DOHH2 (cell line): ENCODE measurements at regions not wholly inside any gene's neighbourhood (a gene's known extent, or its start where the extent isn't known, plus 50 kb on each side); places are given as distances from the start of the nearest gene placed in this dataset.

Experiments
- H3F3A ChIP-seq: fragments of 200-600 bp; sonication (generic), shearing (Covaris generic); 2 replicates; pipeline ENCODE4 v1.6.0; 2016; ENCODE audit warnings: antibody characterized with exemption, mild to moderate bottlenecking; ENCODE audit not compliant: control insufficient read depth, insufficient read depth
- H3K27ac ChIP-seq: fragments of 200-600 bp; sonication (generic); 2 replicates; pipeline ENCODE4 v1.5.1; 2014; ENCODE audit warnings: low read depth, mild to moderate bottlenecking, low read length, moderate library complexity
- H3K27me3 ChIP-seq: fragments of 200-600 bp; sonication (generic); 2 replicates; pipeline ENCODE4 v1.6.1; 2014; ENCODE audit warnings: mild to moderate bottlenecking, low read length, mixed read lengths; ENCODE audit not compliant: control insufficient read depth
- H3K36me3 ChIP-seq: fragments of 200-600 bp; sonication (generic); 2 replicates; pipeline ENCODE4 v1.6.1; 2014; ENCODE audit warnings: mild to moderate bottlenecking, low read length, moderate library complexity, mixed read lengths; ENCODE audit not compliant: control insufficient read depth
- H3K4me1 ChIP-seq: fragments of 200-600 bp; sonication (generic); 2 replicates; pipeline ENCODE4 v1.6.1; 2014; ENCODE audit warnings: mild to moderate bottlenecking, low read length, mixed read lengths; ENCODE audit not compliant: control insufficient read depth
- H3K4me2 ChIP-seq: fragments of 200-600 bp; sonication (generic); 2 replicates; pipeline ENCODE4 v1.6.0; 2014; ENCODE audit warnings: mild to moderate bottlenecking, low read length, moderate library complexity
- H3K4me3 ChIP-seq: fragments of 200-600 bp; sonication (generic); 2 replicates; pipeline ENCODE4 v1.5.1; 2014; ENCODE audit warnings: mild to moderate bottlenecking, low read length, mixed read lengths
- H3K79me2 ChIP-seq: fragments of 200-600 bp; sonication (generic); 2 replicates; pipeline ENCODE4 v1.6.1; 2014; ENCODE audit warnings: mild to moderate bottlenecking, low read length, mixed read lengths; ENCODE audit not compliant: control insufficient read depth
- H3K9me2 ChIP-seq: fragments of 200-600 bp; sonication (generic); replicated peaks from 2 replicates; pipeline ENCODE4 v1.6.1; 2014; ENCODE audit warnings: mild to moderate bottlenecking, low read length, mixed read lengths; ENCODE audit not compliant: control insufficient read depth
- H3K9me3 ChIP-seq: fragments of 200-600 bp; sonication (generic); 2 replicates; pipeline ENCODE4 v1.6.1; 2014; ENCODE audit warnings: antibody characterized with exemption, low read length, mixed read lengths; ENCODE audit not compliant: control insufficient read depth, insufficient read depth
- H4K20me1 ChIP-seq: fragments of 200-600 bp; sonication (generic); 2 replicates; pipeline ENCODE4 v1.6.0; 2014; ENCODE audit warnings: low read depth, mild to moderate bottlenecking, antibody characterized with exemption, low read length, moderate library complexity; ENCODE audit not compliant: control insufficient read depth, insufficient read depth
- CTCF ChIP-seq: fragments of 200-600 bp; sonication (generic); IDR thresholded peaks from one replicate; pipeline ENCODE4 v1.5.1; 2014; ENCODE audit warnings: antibody characterized with exemption, mild to moderate bottlenecking, low read depth, low read length; ENCODE audit not compliant: poor library complexity, severe bottlenecking
- EZH2phosphoT487 ChIP-seq: fragments of 200-600 bp; sonication (generic); IDR thresholded peaks from 2 replicates; pipeline ENCODE4 v1.6.1; 2017; ENCODE audit warnings: borderline replicate concordance, mild to moderate bottlenecking, antibody characterized with exemption, low read length, moderate library complexity, mixed read lengths

- Histone ChIP-seq H3K4me3 (no peak overlapping the region), H3K79me2 (no peaks in the 10 kb centered on the region), H4K20me1 (no peaks in the 10 kb centered on the region), H3K4me1 (no peaks in the 10 kb centered on the region), H3K4me2 (no peak overlapping the region), H3F3A (no peaks in the 10 kb centered on the region), H3K36me3 (no peaks in the 10 kb centered on the region), H3K9me3 (no peaks in the 10 kb centered on the region), H3K27ac (no peak overlapping the region), H3K9me2 (no peaks in the 10 kb centered on the region), H3K27me3 (no peaks in the 10 kb centered on the region)
- TF ChIP-seq EZH2phosphoT487: no peak
- TF ChIP-seq CTCF: no peak
Observed at GRCh38 chr15:29900237-29901189, 78.2 kb upstream of the TJP1 start.

GRCh38 chr15:29896062-29896461 is 73.8 kb upstream of the TJP1 start:
- Histone ChIP-seq H3K4me3 (no peak overlapping the region), H3K4me1 (no peaks in the 10 kb centered on the region), H4K20me1 (no peaks in the 10 kb centered on the region), H3F3A (no peaks in the 10 kb centered on the region), H3K27ac (no peak overlapping the region), H3K36me3 (no peaks in the 10 kb centered on the region), H3K27me3 (no peaks in the 10 kb centered on the region), H3K9me3 (no peaks in the 10 kb centered on the region), H3K4me2 (no peak overlapping the region), H3K79me2 (no peaks in the 10 kb centered on the region), H3K9me2 (no peaks in the 10 kb centered on the region)
- TF ChIP-seq EZH2phosphoT487: no peak
- TF ChIP-seq CTCF: no peak

- no peaks in the 10 kb centered on the region for H3K79me2 ChIP-seq
- H3K9me3 ChIP-seq: no peaks in the 10 kb centered on the region
- no peaks in the 10 kb centered on the region for H3F3A ChIP-seq
- peaks cover 18% of the 10 kb centered on the region for H3K27me3 ChIP-seq
- H4K20me1 ChIP-seq: no peaks in the 10 kb centered on the region
- H3K4me1 ChIP-seq: no peaks in the 10 kb centered on the region
- H3K4me3 ChIP-seq: no peak overlapping the region
- H3K4me2 ChIP-seq: no peak overlapping the region
- no peaks in the 10 kb centered on the region for H3K36me3 ChIP-seq
- H3K9me2 ChIP-seq: no peaks in the 10 kb centered on the region
- H3K27ac ChIP-seq: no peak overlapping the region
- TF ChIP-seq EZH2phosphoT487 (no peak), CTCF (no peak)
Observed at GRCh38 chr15:29891096-29891457, 68.8 kb upstream of the TJP1 start.
